ENCODE measurements at regions not wholly inside any gene's neighbourhood (a gene's known extent, or its start where the extent isn't known, plus 50 kb on each side); places are given as distances from the start of the nearest gene placed in this dataset.

GRCh38 chr11:71068963-71069362, 183.4 kb downstream of the SHANK2 start (continued):
- TF ChIP-seq ELK1 (IDR thresholded peaks at IDR 0.05; ENCODE audit: low read depth, low read length) = no peak

GRCh38 chr11:71067753-71068152, 184.6 kb downstream of the SHANK2 start:
- no peak overlapping the region for H3K27ac ChIP-seq
- no peaks in the 10 kb centered on the region for H3K9me3 ChIP-seq
- DNase-seq (ENCODE audit: low read depth in 1 of 2, low spot score in 1 of 2) (no peak), ATAC-seq (no peak), FAIRE-seq (no peak)
- POLR2A ChIA-PET = no interaction called here
- TF ChIP-seq EHMT2 (IDR thresholded peaks at IDR 0.05; ENCODE audit: low read depth) (no peak), RFX5 (IDR thresholded peaks at IDR 0.05) (no peak), ZSCAN20 (CRISPR knock-in tag; IDR thresholded peaks at IDR 0.05) (no peak), MAX (IDR thresholded peaks at IDR 0.05) (no peak), FOSB (CRISPR knock-in tag; IDR thresholded peaks at IDR 0.05) (no peak), ZFP36 (IDR thresholded peaks at IDR 0.05; ENCODE audit: borderline replicate concordance, partially characterized antibody) (no peak), KDM5A (IDR thresholded peaks at IDR 0.05) (no peak), TP53 (CRISPR knock-in tag; IDR thresholded peaks at IDR 0.05) (no peak), CHD4 (IDR thresholded peaks at IDR 0.05; ENCODE audit: borderline replicate concordance) (no peak), MYC (IDR thresholded peaks at IDR 0.05; ENCODE audit: borderline replicate concordance, low read length) (no peak), GATA3 (IDR thresholded peaks at IDR 0.05; ENCODE audit: borderline replicate concordance) (no peak), HEYL (CRISPR knock-in tag; IDR thresholded peaks at IDR 0.05) (no peak)
- TF ChIP-seq, protein P1, sequence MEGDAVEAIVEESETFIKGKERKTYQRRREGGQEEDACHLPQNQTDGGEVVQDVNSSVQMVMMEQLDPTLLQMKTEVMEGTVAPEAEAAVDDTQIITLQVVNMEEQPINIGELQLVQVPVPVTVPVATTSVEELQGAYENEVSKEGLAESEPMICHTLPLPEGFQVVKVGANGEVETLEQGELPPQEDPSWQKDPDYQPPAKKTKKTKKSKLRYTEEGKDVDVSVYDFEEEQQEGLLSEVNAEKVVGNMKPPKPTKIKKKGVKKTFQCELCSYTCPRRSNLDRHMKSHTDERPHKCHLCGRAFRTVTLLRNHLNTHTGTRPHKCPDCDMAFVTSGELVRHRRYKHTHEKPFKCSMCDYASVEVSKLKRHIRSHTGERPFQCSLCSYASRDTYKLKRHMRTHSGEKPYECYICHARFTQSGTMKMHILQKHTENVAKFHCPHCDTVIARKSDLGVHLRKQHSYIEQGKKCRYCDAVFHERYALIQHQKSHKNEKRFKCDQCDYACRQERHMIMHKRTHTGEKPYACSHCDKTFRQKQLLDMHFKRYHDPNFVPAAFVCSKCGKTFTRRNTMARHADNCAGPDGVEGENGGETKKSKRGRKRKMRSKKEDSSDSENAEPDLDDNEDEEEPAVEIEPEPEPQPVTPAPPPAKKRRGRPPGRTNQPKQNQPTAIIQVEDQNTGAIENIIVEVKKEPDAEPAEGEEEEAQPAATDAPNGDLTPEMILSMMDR (IDR thresholded peaks at IDR 0.05) = no peak
- WGBS (ENCODE audit: missing lambda C conversion rate) = 95% methylated on average over 6 of the region's 6 CpGs
- CTCF ChIA-PET = no interaction called here
- no peak overlapping the region for H3K4me3 ChIP-seq
- H3K4me1 ChIP-seq = peaks cover 6% of the 10 kb centered on the region; the same call in 2 of the 3 replicates
- no peak overlapping the region for H3K4me2 ChIP-seq

DNA sequence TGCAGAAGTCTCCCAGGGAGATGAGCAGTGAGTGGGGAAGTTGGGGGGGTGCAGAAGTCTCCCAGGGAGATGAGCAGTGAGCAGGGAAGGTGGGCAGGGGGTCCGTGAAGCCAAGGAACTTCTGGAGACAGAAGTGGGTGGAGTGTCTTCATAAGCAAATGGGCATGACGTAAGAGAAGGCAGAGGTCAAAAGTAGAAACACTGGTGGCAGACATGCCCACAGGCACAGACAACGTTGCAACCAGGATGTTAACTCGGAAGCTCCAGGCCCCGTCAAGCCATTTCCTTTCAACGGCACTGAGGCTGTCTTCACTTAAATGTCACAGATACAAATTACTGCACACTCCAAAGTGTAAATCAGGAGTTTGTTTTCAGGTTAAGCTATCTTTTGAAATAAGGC, 186.1 kb downstream of the SHANK2 start:
- Histone ChIP-seq H3K27ac (no peak overlapping the region), H3K9me3 (no peaks in the 10 kb centered on the region), H3K4me2 (no peak overlapping the region), H3K4me3 (no peak overlapping the region), H3K4me1 (peaks cover 6% of the 10 kb centered on the region; the same call in 2 of the 3 replicates)
- CTCF ChIA-PET = no interaction called here
- no peak for TF ChIP-seq NPAS2 (CRISPR knock-in tag; IDR thresholded peaks at IDR 0.05; ENCODE audit: borderline replicate concordance)
- TF ChIP-seq FOSB (CRISPR knock-in tag; IDR thresholded peaks at IDR 0.05) = no peak
- TF ChIP-seq ZC3H11A (IDR thresholded peaks at IDR 0.05) = no peak
- TF ChIP-seq FOSL2 (IDR thresholded peaks at IDR 0.05) = no peak
- no peak for TF ChIP-seq FOSL2 (CRISPR knock-in tag; IDR thresholded peaks at IDR 0.05)
- FAIRE-seq (no peak), DNase-seq (ENCODE audit: low read depth in 1 of 2, low spot score in 1 of 2) (no peak), ATAC-seq (no peak)
- 56% methylated on average over 6 of the region's 6 CpGs for WGBS (ENCODE audit: missing lambda C conversion rate)
- POLR2A ChIA-PET = no interaction called here

GRCh38 chr11:71065841-71066240, 186.5 kb downstream of the SHANK2 start:
- no peak for TF ChIP-seq NR3C1 (IDR thresholded peaks at IDR 0.05)
- no peak for TF ChIP-seq ZC3H11A (IDR thresholded peaks at IDR 0.05)
- no peak for TF ChIP-seq TP53 (CRISPR knock-in tag; IDR thresholded peaks at IDR 0.05)
- no peak for TF ChIP-seq HES2 (IDR thresholded peaks at IDR 0.05)
- no peak for TF ChIP-seq ZSCAN20 (CRISPR knock-in tag; IDR thresholded peaks at IDR 0.05)
- Histone ChIP-seq H3K27ac (no peak overlapping the region), H3K4me2 (no peak overlapping the region), H3K4me3 (no peak overlapping the region), H3K9me3 (no peaks in the 10 kb centered on the region), H3K4me1 (peaks cover 6% of the 10 kb centered on the region; the same call in 2 of the 3 replicates)
- FAIRE-seq (no peak), ATAC-seq (no peak), DNase-seq (ENCODE audit: low read depth in 1 of 2, low spot score in 1 of 2) (no peak)
- ChIA-PET CTCF (no interaction called here), POLR2A (no interaction called here)
- WGBS (ENCODE audit: missing lambda C conversion rate) = 100% methylated on average over 2 of the region's 4 CpGs

Data from A549 (cell line).